H9 (cell line): ENCODE measurements at regions not wholly inside any gene's neighbourhood (a gene's known extent, or its start where the extent isn't known, plus 50 kb on each side); places are given as distances from the start of the nearest gene placed in this dataset.
"Not testable (repeated sequence)": the region's sequence is repeated elsewhere in the genome, so short reads cannot be mapped to it uniquely, and the experiment has no call there.

Experiments
- DNase-seq: peaks from one replicate; pipeline ENCODE4 v3.0.0-alpha.2; 2017
- H2AFZ ChIP-seq: one replicate; pipeline ENCODE4 v1.6.1; 2013; ENCODE audit warnings: mild to moderate bottlenecking, low read length, control low read depth, moderate library complexity
- H2AK5ac ChIP-seq: 2 replicates; pipeline ENCODE4 v1.6.1; 2013; ENCODE audit warnings: low read length, control low read depth, mixed read lengths; ENCODE audit not compliant: insufficient read length
- H2BK120ac ChIP-seq: one replicate; pipeline ENCODE4 v1.6.1; 2013; ENCODE audit warnings: low read depth, mild to moderate bottlenecking, low read length, control low read depth, inconsistent platforms; ENCODE audit not compliant: poor library complexity, severe bottlenecking
- H2BK12ac ChIP-seq: 2 replicates; pipeline ENCODE4 v1.6.1; 2013; ENCODE audit warnings: low read length, control low read depth, mixed read lengths, low read depth; ENCODE audit not compliant: insufficient read length
- H2BK15ac ChIP-seq: 2 replicates; pipeline ENCODE4 v1.6.1; 2013; ENCODE audit warnings: low read depth, low read length, control low read depth
- H2BK20ac ChIP-seq: one replicate; pipeline ENCODE4 v1.6.1; 2013; ENCODE audit warnings: low read depth, mild to moderate bottlenecking, low read length, control low read depth, inconsistent platforms; ENCODE audit not compliant: poor library complexity, severe bottlenecking
- H2BK5ac ChIP-seq: 2 replicates; pipeline ENCODE4 v1.6.1; 2013; ENCODE audit warnings: low read length, control low read depth, mixed read lengths; ENCODE audit not compliant: insufficient read length
- H3K14ac ChIP-seq: 2 replicates; pipeline ENCODE4 v1.6.1; 2013; ENCODE audit warnings: low read length, control low read depth; ENCODE audit not compliant: insufficient read depth
- H3K18ac ChIP-seq: 2 replicates; pipeline ENCODE4 v1.6.1; 2013; ENCODE audit warnings: low read depth, mild to moderate bottlenecking, mixed read lengths, low read length, control low read depth; ENCODE audit not compliant: insufficient read length
- H3K23ac ChIP-seq: 2 replicates; pipeline ENCODE4 v1.6.1; 2013; ENCODE audit warnings: low read length, control low read depth, mixed read lengths, low read depth; ENCODE audit not compliant: insufficient read length
- H3K23me2 ChIP-seq: 2 replicates; pipeline ENCODE4 v1.6.1; 2013; ENCODE audit warnings: low read depth, mild to moderate bottlenecking, mixed read lengths, low read length, control low read depth; ENCODE audit not compliant: insufficient read length, poor library complexity, severe bottlenecking
- H3K27ac ChIP-seq: 2 replicates; pipeline ENCODE4 v1.5.1; 2013; ENCODE audit warnings: low read length, control low read depth, mixed read lengths, low read depth; ENCODE audit not compliant: insufficient read length
- H3K27me3 ChIP-seq: 2 replicates; pipeline ENCODE4 v1.6.1; 2013; ENCODE audit warnings: low read length, control low read depth, inconsistent platforms; ENCODE audit not compliant: insufficient read depth
- H3K4ac ChIP-seq: 2 replicates; pipeline ENCODE4 v1.6.1; 2013; ENCODE audit warnings: low read depth, mild to moderate bottlenecking, control low read depth, inconsistent platforms, low read length, moderate library complexity
- H3K4me1 ChIP-seq: 2 replicates; pipeline ENCODE4 v1.6.1; 2013; ENCODE audit warnings: low read length, control low read depth, inconsistent platforms; ENCODE audit not compliant: insufficient read depth
- H3K4me2 ChIP-seq: 2 replicates; pipeline ENCODE4 v1.6.1; 2013; ENCODE audit warnings: low read length, control low read depth, mixed read lengths; ENCODE audit not compliant: insufficient read length, insufficient read depth
- H3K56ac ChIP-seq: 2 replicates; pipeline ENCODE4 v1.6.1; 2013; ENCODE audit warnings: low read depth, mild to moderate bottlenecking, mixed read lengths, low read length, control low read depth; ENCODE audit not compliant: insufficient read length
- H3K79me1 ChIP-seq: 2 replicates; pipeline ENCODE4 v1.6.1; 2013; ENCODE audit warnings: low read depth, mild to moderate bottlenecking, moderate library complexity, low read length, control low read depth, inconsistent platforms; ENCODE audit not compliant: insufficient read depth, poor library complexity, severe bottlenecking
- H3K79me2 ChIP-seq: 2 replicates; pipeline ENCODE4 v1.6.1; 2013; ENCODE audit warnings: low read length, control low read depth, inconsistent platforms; ENCODE audit not compliant: insufficient read depth
- H3K9ac ChIP-seq: 2 replicates; pipeline ENCODE4 v1.6.1; 2013; ENCODE audit warnings: low read length, control low read depth, mixed read lengths; ENCODE audit not compliant: insufficient read length; ENCODE audit errors: extremely low read depth
- H3K9me3 ChIP-seq: one replicate; pipeline ENCODE4 v1.6.1; 2013; ENCODE audit warnings: low read depth, low read length, inconsistent platforms; ENCODE audit not compliant: control insufficient read depth
- H3T11ph ChIP-seq: one replicate; pipeline ENCODE4 v1.6.1; 2013; ENCODE audit warnings: mild to moderate bottlenecking, low read length, control low read depth, inconsistent platforms
- H4K20me1 ChIP-seq: one replicate; pipeline ENCODE4 v1.6.1; 2013; ENCODE audit not compliant: control insufficient read depth, insufficient read length, insufficient read depth
- H4K5ac ChIP-seq: 2 replicates; pipeline ENCODE4 v1.6.1; 2013; ENCODE audit warnings: low read depth, mild to moderate bottlenecking, mixed read lengths, low read length, control low read depth; ENCODE audit not compliant: insufficient read length
- H4K8ac ChIP-seq: replicated peaks from 2 replicates; pipeline ENCODE4 v1.6.1; 2013; ENCODE audit warnings: low read length, control low read depth, mixed read lengths, low read depth; ENCODE audit not compliant: insufficient read length
- H4K91ac ChIP-seq: 2 replicates; pipeline ENCODE4 v1.6.1; 2013; ENCODE audit warnings: low read depth, mild to moderate bottlenecking, moderate library complexity, mixed read lengths, low read length, control low read depth; ENCODE audit not compliant: insufficient read length
- H3K27ac Mint-ChIP-seq, 3 experiments: 2 replicates in 2 of 3; 3 replicates in 1 of 3; pipeline ENCODE4 v1.8.0; 2020 to 2021; ENCODE audit warnings: mixed read lengths in 3 of 3, mild to moderate bottlenecking in 1 of 3, moderate library complexity in 1 of 3
- H3K27me3 Mint-ChIP-seq: 2 replicates; pipeline ENCODE4 v1.8.0; 2021; ENCODE audit warnings: low read depth, mild to moderate bottlenecking, moderate library complexity, mixed read lengths
- H3K36me3 Mint-ChIP-seq, 3 experiments: 2 replicates in 2 of 3; 3 replicates in 1 of 3; pipeline ENCODE4 v1.8.0; 2020 to 2021; ENCODE audit warnings: low read depth in 3 of 3, mixed read lengths in 3 of 3; ENCODE audit not compliant: insufficient read depth in 1 of 3
- H3K4me1 Mint-ChIP-seq, 2 experiments: 2 replicates each; pipeline ENCODE4 v1.8.0; 2020; ENCODE audit warnings: mixed read lengths in 2 of 2
- H3K4me3 Mint-ChIP-seq, 2 experiments: 2 replicates in 1 of 2; 3 replicates in 1 of 2; pipeline ENCODE4 v1.8.0; 2020 to 2021; ENCODE audit warnings: mild to moderate bottlenecking in 2 of 2, mixed read lengths in 2 of 2, moderate library complexity in 1 of 2
- H3K9me3 Mint-ChIP-seq, 2 experiments: 2 replicates in 1 of 2; 3 replicates in 1 of 2; pipeline ENCODE4 v1.8.0; 2020; ENCODE audit warnings: mild to moderate bottlenecking in 2 of 2, mixed read lengths in 2 of 2, moderate library complexity in 1 of 2
- CTCF ChIP-seq: fragments of 200-600 bp; sonication (generic); conservative IDR thresholded peaks from 3 replicates; pipeline ENCODE4 v1.8.0; 2021; ENCODE audit warnings: antibody characterized with exemption, mild to moderate bottlenecking

GRCh38 chr20:19841740-19842139 lies 83.7 kb downstream of the RIN2 start:
- H3K23me2 ChIP-seq: no peaks in the 10 kb centered on the region
- H2BK120ac ChIP-seq: no peak overlapping the region
- H3K14ac ChIP-seq: no peak overlapping the region
- H2BK15ac ChIP-seq: no peak overlapping the region
- H3K36me3 Mint-ChIP-seq: peaks cover 0 to 5% (median 0%) of the 10 kb centered on the region in 3 experiments; a peak in 2 of 7 replicates
- H3T11ph ChIP-seq: no peak overlapping the region
- no peak overlapping the region for H2AK5ac ChIP-seq
- H3K27me3 Mint-ChIP-seq: peaks cover 5% of the 10 kb centered on the region
- H3K18ac ChIP-seq: no peak overlapping the region
- H3K4me3 Mint-ChIP-seq: no peak overlapping the region
- no peaks in the 10 kb centered on the region for H3K4me1 Mint-ChIP-seq
- H3K27me3 ChIP-seq: no peaks in the 10 kb centered on the region
- no peaks in the 10 kb centered on the region for H3K79me2 ChIP-seq
- no peaks in the 10 kb centered on the region for H3K79me1 ChIP-seq
- no peak overlapping the region for H3K4me2 ChIP-seq
- no peak overlapping the region for H2BK20ac ChIP-seq
- no peak overlapping the region for H3K23ac ChIP-seq
- H4K20me1 ChIP-seq: no peaks in the 10 kb centered on the region
- H3K9me3 ChIP-seq: no peaks in the 10 kb centered on the region
- no peak overlapping the region for H2AFZ ChIP-seq
- H3K56ac ChIP-seq: no peak overlapping the region
- H2BK12ac ChIP-seq: no peak overlapping the region
- no peak overlapping the region for H4K8ac ChIP-seq
- no peak for TF ChIP-seq CTCF
- H4K5ac ChIP-seq: no peak overlapping the region
- H3K4ac ChIP-seq: no peak overlapping the region
- no peak overlapping the region for H3K27ac ChIP-seq
- no peak for DNase-seq
- peaks cover 8 to 11% of the 10 kb centered on the region in 2 experiments; a peak in 4 of 5 replicates for H3K9me3 Mint-ChIP-seq
- H3K27ac Mint-ChIP-seq: no peak overlapping the region
- H3K9ac ChIP-seq: no peak overlapping the region
- no peak overlapping the region for H2BK5ac ChIP-seq
- H3K4me1 ChIP-seq: no peaks in the 10 kb centered on the region
- no peak overlapping the region for H4K91ac ChIP-seq

GRCh38 chr20:19844850-19845249 lies 86.8 kb downstream of the RIN2 start:
- not testable (repeated sequence) for H3K4me1 ChIP-seq, H4K20me1 ChIP-seq, H3K36me3 Mint-ChIP-seq, H2BK15ac ChIP-seq, H2BK5ac ChIP-seq, H3K9ac ChIP-seq, H3K27me3 ChIP-seq, H2AFZ ChIP-seq, H3T11ph ChIP-seq, H3K23me2 ChIP-seq, H3K9me3 ChIP-seq, H4K91ac ChIP-seq, H3K4ac ChIP-seq, H3K56ac ChIP-seq, H4K5ac ChIP-seq, H2BK12ac ChIP-seq, H2AK5ac ChIP-seq, H3K18ac ChIP-seq, H3K23ac ChIP-seq, H3K4me2 ChIP-seq, H3K27me3 Mint-ChIP-seq, H2BK20ac ChIP-seq, H3K14ac ChIP-seq, DNase-seq, H2BK120ac ChIP-seq, H3K4me3 Mint-ChIP-seq, H3K79me2 ChIP-seq, H3K4me1 Mint-ChIP-seq, H3K27ac Mint-ChIP-seq, H4K8ac ChIP-seq, H3K27ac ChIP-seq, H3K79me1 ChIP-seq
- H3K9me3 Mint-ChIP-seq: peaks cover 8 to 11% of the 10 kb centered on the region in 2 experiments; a peak in 4 of 5 replicates
